ENCODE measurements at regions not wholly inside any gene's neighbourhood (a gene's known extent, or its start where the extent isn't known, plus 50 kb on each side); places are given as distances from the start of the nearest gene placed in this dataset.

GRCh38 chr6:4368649-4369048 is 233.3 kb upstream of the ECI2 start:
- Histone ChIP-seq H3K4me3 (no peak overlapping the region), H3K4me1 (peaks cover under 1% of the 10 kb centered on the region), H3K36me3 (replicated peaks in 1 of 2; ENCODE audit: insufficient read depth in 1 of 2, low read depth in 2 of 2) (no peaks in the 10 kb centered on the region), H3K9me3 (no peaks in the 10 kb centered on the region), H3K27ac (no peak overlapping the region), H3K27me3 (no peaks in the 10 kb centered on the region)
- no peak for DNase-seq
- no peak for ATAC-seq
- TF ChIP-seq POLR2A (IDR thresholded peaks at IDR 0.05), result no peak
- TF ChIP-seq CTCF (IDR thresholded peaks at IDR 0.05), result no peak
- intact Hi-C loops (cut with DNase I), result no loop called here

- Histone ChIP-seq H3K9me3 (no peaks in the 10 kb centered on the region), H3K4me3 (no peak overlapping the region), H3K27me3 (no peaks in the 10 kb centered on the region), H3K4me1 (peaks cover 10% of the 10 kb centered on the region), H3K36me3 (replicated peaks in 1 of 2; ENCODE audit: insufficient read depth in 1 of 2, low read depth in 2 of 2) (no peaks in the 10 kb centered on the region), H3K27ac (no peak overlapping the region)
- TF ChIP-seq POLR2A (IDR thresholded peaks at IDR 0.05) (no peak), CTCF (IDR thresholded peaks at IDR 0.05) (no peak)
- WGBS, 2 donors, result 71 to 82% methylated on average over 1 of the region's 1 CpG
- ATAC-seq (no peak), DNase-seq (no peak)
- intact Hi-C loops (cut with DNase I), result no loop called here
Observed at GRCh38 chr6:4367643-4368042, 232.3 kb upstream of the ECI2 start.

- TF ChIP-seq CTCF (IDR thresholded peaks at IDR 0.05) (no peak), POLR2A (IDR thresholded peaks at IDR 0.05) (no peak)
- WGBS, 2 donors, result 78 to 80% methylated on average over 11 of the region's 11 CpGs
- H3K36me3 ChIP-seq (replicated peaks in 1 of 2; ENCODE audit: insufficient read depth in 1 of 2, low read depth in 2 of 2), result no peaks in the 10 kb centered on the region
- H3K27me3 ChIP-seq, result no peaks in the 10 kb centered on the region
- intact Hi-C loops (cut with DNase I), result no loop called here
- DNase-seq, result no peak
- H3K4me3 ChIP-seq, result no peak overlapping the region
- no peak for ATAC-seq
- H3K27ac ChIP-seq, result no peak overlapping the region
- no peaks in the 10 kb centered on the region for H3K9me3 ChIP-seq
- peaks cover 10% of the 10 kb centered on the region for H3K4me1 ChIP-seq
Observed at GRCh38 chr6:4366635-4367395, 231.4 kb upstream of the ECI2 start.

GRCh38 chr6:4365686-4366085 is 230.3 kb upstream of the ECI2 start:
- Histone ChIP-seq H3K27me3 (no peaks in the 10 kb centered on the region), H3K4me3 (no peak overlapping the region), H3K4me1 (peaks cover 10% of the 10 kb centered on the region), H3K27ac (no peak overlapping the region), H3K36me3 (replicated peaks in 1 of 2; ENCODE audit: insufficient read depth in 1 of 2, low read depth in 2 of 2) (no peaks in the 10 kb centered on the region), H3K9me3 (no peaks in the 10 kb centered on the region)
- intact Hi-C loops (cut with DNase I), result no loop called here
- WGBS, 2 donors, result 74 to 75% methylated on average over 3 of the region's 3 CpGs
- no peak for ATAC-seq
- no peak for TF ChIP-seq POLR2A (IDR thresholded peaks at IDR 0.05)
- TF ChIP-seq CTCF (IDR thresholded peaks at IDR 0.05), result no peak
- DNase-seq, result no peak

- Histone ChIP-seq H3K9me3 (no peaks in the 10 kb centered on the region), H3K4me3 (no peak overlapping the region), H3K36me3 (replicated peaks in 1 of 2; ENCODE audit: insufficient read depth in 1 of 2, low read depth in 2 of 2) (no peaks in the 10 kb centered on the region), H3K27ac (no peak overlapping the region), H3K27me3 (no peaks in the 10 kb centered on the region), H3K4me1 (peaks cover 10% of the 10 kb centered on the region)
- TF ChIP-seq CTCF (IDR thresholded peaks at IDR 0.05), result no peak
- no peak for TF ChIP-seq POLR2A (IDR thresholded peaks at IDR 0.05)
- intact Hi-C loops (cut with DNase I), result no loop called here
- ATAC-seq (no peak), DNase-seq (no peak)
Observed at GRCh38 chr6:4364711-4365110, 229.3 kb upstream of the ECI2 start.

Data from body of pancreas (tissue), 4 donors.